ENCODE measurements at regions not wholly inside any gene's neighbourhood (a gene's known extent, or its start where the extent isn't known, plus 50 kb on each side); places are given as distances from the start of the nearest gene placed in this dataset.
A peak's percentile ranks its signal among the peaks of the same experiment; 100 is the strongest.
"Not testable (repeated sequence)": the region's sequence is repeated elsewhere in the genome, so short reads cannot be mapped to it uniquely, and the experiment has no call there.

- no peak overlapping the region for H3K4me3 ChIP-seq (ENCODE audit: low read depth, low read length)
- no peak for DNase-seq (ENCODE audit: low read depth)
These were observed 459.9 kb upstream of the CCDC179 start for GRCh38 chr11:23320131-23320530.

GRCh38 chr11:23335586-23335985 is 475.3 kb upstream of the CCDC179 start:
- not testable (repeated sequence) for DNase-seq (ENCODE audit: low read depth); H3K4me3 ChIP-seq (ENCODE audit: low read depth, low read length)

More at GRCh38 chr11:23320131-23320530, 459.9 kb upstream of the CCDC179 start:
- TF ChIP-seq, protein P1, sequence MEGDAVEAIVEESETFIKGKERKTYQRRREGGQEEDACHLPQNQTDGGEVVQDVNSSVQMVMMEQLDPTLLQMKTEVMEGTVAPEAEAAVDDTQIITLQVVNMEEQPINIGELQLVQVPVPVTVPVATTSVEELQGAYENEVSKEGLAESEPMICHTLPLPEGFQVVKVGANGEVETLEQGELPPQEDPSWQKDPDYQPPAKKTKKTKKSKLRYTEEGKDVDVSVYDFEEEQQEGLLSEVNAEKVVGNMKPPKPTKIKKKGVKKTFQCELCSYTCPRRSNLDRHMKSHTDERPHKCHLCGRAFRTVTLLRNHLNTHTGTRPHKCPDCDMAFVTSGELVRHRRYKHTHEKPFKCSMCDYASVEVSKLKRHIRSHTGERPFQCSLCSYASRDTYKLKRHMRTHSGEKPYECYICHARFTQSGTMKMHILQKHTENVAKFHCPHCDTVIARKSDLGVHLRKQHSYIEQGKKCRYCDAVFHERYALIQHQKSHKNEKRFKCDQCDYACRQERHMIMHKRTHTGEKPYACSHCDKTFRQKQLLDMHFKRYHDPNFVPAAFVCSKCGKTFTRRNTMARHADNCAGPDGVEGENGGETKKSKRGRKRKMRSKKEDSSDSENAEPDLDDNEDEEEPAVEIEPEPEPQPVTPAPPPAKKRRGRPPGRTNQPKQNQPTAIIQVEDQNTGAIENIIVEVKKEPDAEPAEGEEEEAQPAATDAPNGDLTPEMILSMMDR (IDR thresholded peaks at IDR 0.05; ENCODE audit: insufficient read depth, low read length) = no peak

DNA sequence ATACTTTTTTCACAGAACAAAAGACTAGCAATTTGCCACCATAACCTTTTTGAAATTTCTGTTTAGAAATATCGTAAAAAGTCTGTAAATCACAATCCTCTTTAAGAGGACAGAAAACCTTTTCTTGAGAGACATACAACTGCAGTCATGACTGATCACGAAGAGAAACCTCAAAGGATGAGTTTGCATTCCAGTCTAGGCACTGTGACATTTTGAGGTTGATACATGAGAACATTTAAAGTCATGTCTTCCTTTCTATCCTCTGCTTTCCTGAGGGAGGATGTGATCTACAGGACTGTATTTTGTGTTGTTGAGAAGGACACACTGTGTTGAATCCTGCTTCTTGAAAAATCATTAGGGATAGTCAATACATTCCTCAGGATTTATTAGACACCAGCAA is 476.7 kb upstream of the CCDC179 start:
- DNase-seq (ENCODE audit: low read depth) = no peak
- TF ChIP-seq, protein P1 (IDR thresholded peaks at IDR 0.05; ENCODE audit: insufficient read depth, low read length) = no peak
- H3K4me3 ChIP-seq (ENCODE audit: low read depth, low read length) = no peak overlapping the region

- no peak for DNase-seq (ENCODE audit: low read depth)
- no peak overlapping the region for H3K4me3 ChIP-seq (ENCODE audit: low read depth, low read length)
- TF ChIP-seq, protein P1 (IDR thresholded peaks at IDR 0.05; ENCODE audit: insufficient read depth, low read length) = no peak
These were observed 493.3 kb upstream of the CCDC179 start for GRCh38 chr11:23353611-23354010.

DNA sequence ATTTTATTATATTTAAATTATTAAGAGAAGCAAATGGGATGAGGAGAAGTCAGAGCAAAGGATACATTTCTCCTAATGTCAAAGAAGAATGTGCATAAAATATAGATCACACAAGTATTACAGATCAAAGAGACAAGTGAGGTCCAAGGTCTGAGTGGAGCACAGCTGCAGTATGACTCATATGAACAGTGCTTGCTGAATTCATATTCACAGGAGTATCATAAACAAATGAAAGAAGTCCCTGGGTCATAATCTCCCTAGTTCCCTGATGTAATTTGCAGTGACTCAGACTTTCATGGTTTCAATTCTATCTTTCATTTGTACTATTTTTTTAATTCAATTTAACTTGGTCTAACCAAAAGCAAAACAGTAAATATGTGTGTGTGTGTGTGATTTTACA is 499.0 kb upstream of the CCDC179 start:
- no peak overlapping the region for H3K4me3 ChIP-seq (ENCODE audit: low read depth, low read length)
- peak; percentile 56 for DNase-seq (ENCODE audit: low read depth)
- TF ChIP-seq, protein P1 (IDR thresholded peaks at IDR 0.05; ENCODE audit: insufficient read depth, low read length) = no peak

DNA sequence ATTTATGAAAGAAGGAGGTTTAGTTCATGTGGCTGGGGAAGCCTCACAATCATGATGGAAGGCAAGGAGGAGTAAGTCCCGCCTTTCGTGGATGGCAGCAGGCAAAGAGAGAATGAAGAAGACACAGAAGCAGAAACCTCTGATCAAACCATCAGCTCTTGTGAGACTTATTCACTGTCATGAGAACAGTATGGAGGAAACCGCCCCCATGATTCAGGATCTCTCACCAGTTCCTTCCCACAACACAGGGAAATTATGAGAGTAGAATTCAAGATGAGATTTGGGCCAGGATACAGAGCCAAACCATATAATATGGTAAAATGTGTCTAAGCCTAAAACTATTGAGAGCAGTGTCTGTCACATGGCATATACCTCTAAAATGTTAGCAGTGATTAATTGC is 503.8 kb upstream of the CCDC179 start:
- no peak overlapping the region for H3K4me3 ChIP-seq (ENCODE audit: low read depth, low read length)
- TF ChIP-seq, protein P1 (IDR thresholded peaks at IDR 0.05; ENCODE audit: insufficient read depth, low read length) = no peak
- DNase-seq (ENCODE audit: low read depth) = no peak

DNA sequence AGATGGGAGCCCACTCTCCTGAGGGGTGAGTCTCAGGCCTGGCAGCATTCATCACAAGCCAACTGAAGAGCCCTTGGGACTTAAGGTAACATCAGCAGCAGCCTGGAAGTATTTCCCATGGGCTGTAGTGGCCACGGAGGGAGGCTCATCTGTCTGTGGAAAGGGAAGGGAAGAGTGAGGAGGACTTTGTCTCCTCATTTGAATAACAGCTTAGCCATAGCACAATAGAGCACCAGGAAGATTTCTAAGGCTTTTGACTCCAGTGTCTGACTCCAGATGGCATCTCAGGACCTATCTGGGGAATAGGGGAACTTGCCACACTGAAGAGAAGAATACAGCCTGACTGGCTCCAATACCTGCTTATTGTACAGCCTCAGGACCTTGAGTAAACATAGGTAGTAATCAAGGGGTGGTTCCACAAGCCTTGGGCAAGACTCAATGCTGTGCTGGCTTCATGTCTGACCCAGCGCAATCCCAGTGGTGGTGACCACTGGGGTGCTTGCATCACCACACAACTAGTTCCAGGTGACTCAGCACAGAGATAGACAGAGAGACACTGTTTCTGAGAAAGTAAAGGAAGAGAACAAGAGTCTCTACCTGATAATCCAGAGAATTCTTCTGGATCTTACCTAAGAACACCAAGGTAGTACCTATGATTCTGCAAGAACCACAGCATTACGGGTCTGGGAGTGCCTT is 510.5 kb upstream of the CCDC179 start:
- no peak for DNase-seq (ENCODE audit: low read depth)
- TF ChIP-seq, protein P1 (IDR thresholded peaks at IDR 0.05; ENCODE audit: insufficient read depth, low read length) = no peak

More for the DNA sequence above, 510.5 kb upstream of the CCDC179 start:
- no peak overlapping the region for H3K4me3 ChIP-seq (ENCODE audit: low read depth, low read length)

Measured in fibroblast of the aortic adventitia (primary cell).